HCT116 (cell line): ENCODE measurements at regions not wholly inside any gene's neighbourhood (a gene's known extent, or its start where the extent isn't known, plus 50 kb on each side); places are given as distances from the start of the nearest gene placed in this dataset.

Experiments
- ATAC-seq: fragments of 200-7000 bp; cut with Tn5 transposase; 2 replicates; pipeline ENCODE4 v1.9.1; 2020; ENCODE audit warnings: mild to moderate bottlenecking, moderate library complexity
- BruUV-seq: library from RNA; stranded (reverse); fragments of 400-500 nt; replicated peaks from 2 replicates; lab custom pipeline; 2021; lab: Mats Ljungman, UMichigan
- CTCF ChIA-PET: fragments of 300-600 bp; sonication (Branson Sonifier 250); formaldehyde crosslinking; loops from one replicate; lab custom pipeline; 2021; ENCODE audit warnings: antibody characterized with exemption; lab: Charles Lee
- POLR2A ChIA-PET: fragments of 300-600, 350-600 bp; sonication (Branson Sonifier 250); formaldehyde crosslinking; loops from one replicate; lab custom pipeline; 2021; ENCODE audit warnings: antibody characterized with exemption; lab: Charles Lee
- RAD21 ChIA-PET, 2 experiments: fragments of 300-600 bp; sonication (Branson Sonifier 250); formaldehyde crosslinking; loops; one replicate each; lab custom pipeline; 2023; ENCODE audit warnings: low total read pairs in 2 of 2; ENCODE audit not compliant: uncharacterized antibody in 2 of 2, unreplicated experiment in 2 of 2, low non-redundant PET in 1 of 2; lab: Charles Lee
- DNase-seq: peaks from one replicate; pipeline ENCODE4 v3.0.0-alpha.2; 2010; ENCODE audit warnings: low read depth, low spot score
- H2AFZ ChIP-seq: fragments of 200-600 bp; shearing (Covaris generic), sonication (generic); 2 replicates; pipeline ENCODE4 v1.6.1; 2017; ENCODE audit warnings: low read depth, mixed run types, mixed read lengths, antibody characterized with exemption, low read length; ENCODE audit not compliant: poor library complexity, severe bottlenecking
- H3K27ac ChIP-seq: 2 replicates; pipeline ENCODE4 v1.5.1; 2012; ENCODE audit warnings: low read depth, low read length
- H3K27me3 ChIP-seq: fragments of 200-600 bp; sonication (generic); 2 replicates; pipeline ENCODE4 v1.6.1; 2016; ENCODE audit warnings: mixed run types, low read length, mixed read lengths; ENCODE audit not compliant: insufficient read depth
- H3K36me3 ChIP-seq, 2 experiments: fragments of 200-500 bp in 1 of 2; fragments of 200-600 bp in 1 of 2; sonication (Bioruptor generic) in 1 of 2; sonication (generic) in 1 of 2; 2 replicates each; pipeline versions ENCODE4 v1.5.1 to v1.6.1; 2014 to 2016; ENCODE audit warnings: low read length in 2 of 2, inconsistent platforms in 1 of 2, mixed read lengths in 1 of 2, mixed run types in 1 of 2; ENCODE audit not compliant: insufficient read depth in 2 of 2, control insufficient read depth in 1 of 2
- H3K4me1 ChIP-seq, 2 experiments: fragments of 200-600 bp in 1 of 2; sonication (generic) in 1 of 2; 2 replicates each; pipeline versions ENCODE4 v1.5.1 to v1.6.1; 2012 to 2017; ENCODE audit warnings: low read length in 2 of 2, inconsistent platforms in 1 of 2, mild to moderate bottlenecking in 1 of 2, mixed read lengths in 1 of 2, mixed run types in 1 of 2, moderate library complexity in 1 of 2; ENCODE audit not compliant: insufficient read depth in 2 of 2, control insufficient read depth in 1 of 2
- H3K4me2 ChIP-seq: fragments of 200-600 bp; sonication (generic); 2 replicates; pipeline ENCODE4 v1.6.1; 2017; ENCODE audit warnings: mixed run types, low read length, mixed read lengths
- H3K4me3 ChIP-seq, 2 experiments: fragments of 200-600 bp in 1 of 2; sonication (generic) in 1 of 2; replicated peaks in 1 of 2; 2 replicates each; pipeline ENCODE4 v1.5.1; 2011 to 2016; ENCODE audit warnings: low read length in 2 of 2, control low read depth in 1 of 2, low read depth in 1 of 2, mild to moderate bottlenecking in 1 of 2, mixed read lengths in 1 of 2, mixed run types in 1 of 2
- H3K79me2 ChIP-seq: fragments of 200-600 bp; sonication (generic); 2 replicates; pipeline ENCODE4 v1.6.1; 2017; ENCODE audit warnings: mild to moderate bottlenecking, mixed run types, low read length, moderate library complexity, mixed read lengths; ENCODE audit not compliant: insufficient read depth
- H3K9ac ChIP-seq: fragments of 200-600 bp; sonication (generic); 2 replicates; pipeline ENCODE4 v1.6.1; 2016; ENCODE audit warnings: low read length, mixed read lengths
- H3K9me2 ChIP-seq: fragments of 200-600 bp; sonication (generic), shearing (Covaris generic); 2 replicates; pipeline ENCODE4 v1.6.1; 2017; ENCODE audit warnings: mixed run types, mild to moderate bottlenecking, moderate library complexity; ENCODE audit not compliant: insufficient read depth
- H3K9me3 ChIP-seq, 2 experiments: fragments of 200-500 bp in 1 of 2; fragments of 200-600 bp in 1 of 2; sonication (Bioruptor generic) in 1 of 2; sonication (generic) in 1 of 2; 2 replicates each; pipeline ENCODE4 v1.6.1; 2014 to 2017; ENCODE audit warnings: low read length in 2 of 2, mixed read lengths in 2 of 2, inconsistent platforms in 1 of 2, low read depth in 1 of 2, mild to moderate bottlenecking in 1 of 2, mixed run types in 1 of 2, moderate library complexity in 1 of 2; ENCODE audit not compliant: control insufficient read depth in 1 of 2, insufficient read depth in 1 of 2
- H4K20me1 ChIP-seq: fragments of 200-600 bp; sonication (generic), shearing (Covaris generic); 2 replicates; pipeline ENCODE4 v1.6.1; 2017; ENCODE audit warnings: mixed run types, mild to moderate bottlenecking, moderate library complexity; ENCODE audit not compliant: insufficient read depth
- CBX3 ChIP-seq: IDR thresholded peaks from 2 replicates; pipeline ENCODE4 v1.6.1; 2012; ENCODE audit warnings: low read depth
- CEBPB ChIP-seq: IDR thresholded peaks from 2 replicates; pipeline ENCODE4 v1.6.1; 2012; ENCODE audit warnings: low read depth
- EGR1 ChIP-seq: IDR thresholded peaks from 2 replicates; pipeline ENCODE4 v1.6.1; 2012; ENCODE audit warnings: low read depth
- ELF1 ChIP-seq: IDR thresholded peaks from 2 replicates; pipeline ENCODE4 v1.6.1; 2012; ENCODE audit warnings: low read depth, borderline replicate concordance
- EZH2 ChIP-seq: fragments of 200-600 bp; sonication (generic); IDR thresholded peaks from 2 replicates; pipeline ENCODE4 v1.6.1; 2017; ENCODE audit warnings: antibody characterized with exemption, mixed run types
- EZH2phosphoT487 ChIP-seq: fragments of 200-600 bp; IDR thresholded peaks from 2 replicates; pipeline ENCODE4 v1.6.1; 2018; ENCODE audit warnings: antibody characterized with exemption, borderline replicate concordance
- FOSL1 ChIP-seq: IDR thresholded peaks from 2 replicates; pipeline ENCODE4 v1.6.1; 2012; ENCODE audit warnings: low read depth
- JUND ChIP-seq: IDR thresholded peaks from 2 replicates; pipeline ENCODE4 v1.6.1; 2012
- SIN3A ChIP-seq: IDR thresholded peaks from 2 replicates; pipeline ENCODE4 v1.6.1; 2012; ENCODE audit warnings: low read depth
- SP1 ChIP-seq: IDR thresholded peaks from 2 replicates; pipeline ENCODE4 v1.6.1; 2012; ENCODE audit warnings: low read depth
- TCF7L2 ChIP-seq: IDR thresholded peaks from 2 replicates; pipeline ENCODE4 v1.7.0; 2011; ENCODE audit warnings: borderline replicate concordance, inconsistent platforms; ENCODE audit not compliant: insufficient read depth, insufficient read length; ENCODE audit errors: extremely low read depth
- ZFX ChIP-seq: fragments of 450-650 bp; IDR thresholded peaks from 2 replicates; pipeline ENCODE4 v1.6.1; 2017
- ZNF274 ChIP-seq: fragments of 200-500 bp; sonication (Bioruptor generic); IDR thresholded peaks from 2 replicates; pipeline ENCODE4 v1.6.1; 2014; ENCODE audit warnings: mild to moderate bottlenecking, low read depth, low read length, inconsistent platforms
- intact Hi-C: fragments of 100-400 bp; cut with micrococcal nuclease; formaldehyde crosslinking; loops from 2 replicates; pipeline ENCODE4 v1.10.0; 2022
- TF ChIP-seq, protein P1 (sequence below): IDR thresholded peaks from 2 replicates; pipeline ENCODE4 v1.6.1; 2012
- TF ChIP-seq, protein P2 (sequence below): IDR thresholded peaks from 2 replicates; pipeline ENCODE4 v1.6.1; 2012; ENCODE audit warnings: low read depth
- TF ChIP-seq, protein P3 (sequence below), 3 experiments: fragments of 200-600 bp in 1 of 3; sonication (generic) in 1 of 3; IDR thresholded peaks in 2 of 3; conservative IDR thresholded peaks in 1 of 3; 2 replicates each; pipeline ENCODE4 v1.5.1; 2012 to 2017; ENCODE audit warnings: low read depth in 2 of 3, low read length in 2 of 3, antibody characterized with exemption in 1 of 3, borderline replicate concordance in 1 of 3, control low read depth in 1 of 3, mild to moderate bottlenecking in 1 of 3, mixed read lengths in 1 of 3, mixed run types in 1 of 3, moderate library complexity in 1 of 3; ENCODE audit not compliant: insufficient read depth in 1 of 3

DNA sequence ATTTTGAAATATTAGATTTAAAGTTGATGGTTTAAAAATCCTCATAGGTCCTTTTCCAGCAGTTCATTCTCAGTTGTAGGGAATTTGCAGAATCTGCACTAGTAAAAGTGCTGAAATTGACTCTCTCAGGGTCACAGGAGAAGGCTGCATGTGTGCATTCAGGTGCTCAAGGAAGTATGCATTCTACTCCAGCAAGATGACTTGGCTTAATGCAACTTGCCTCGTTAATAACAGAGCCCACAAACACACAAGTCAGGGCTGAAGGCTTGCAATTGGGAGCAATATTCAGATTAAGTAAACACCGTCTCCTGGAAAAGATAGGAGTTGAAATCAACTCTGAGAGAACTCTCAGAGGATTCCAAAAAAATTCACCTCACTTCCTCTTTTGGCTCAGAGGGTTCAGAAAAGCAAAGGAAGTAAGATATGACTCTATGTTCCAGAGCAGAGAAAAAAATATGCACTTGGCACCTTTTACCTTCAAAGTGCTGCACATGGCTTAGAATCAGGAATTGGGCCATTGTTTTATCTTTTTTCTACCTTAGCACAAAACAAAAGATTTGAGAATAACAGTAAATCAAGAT is 406.3 kb upstream of the DCN start:
- no peaks in the 10 kb centered on the region for H3K4me1 ChIP-seq
- no peak overlapping the region for H3K4me2 ChIP-seq
- ChIA-PET POLR2A (no interaction called here), CTCF (no interaction called here), RAD21 (no interaction called here)
- H3K4me3 ChIP-seq, result no peak overlapping the region
- H3K79me2 ChIP-seq, result no peaks in the 10 kb centered on the region
- no peak overlapping the region for H2AFZ ChIP-seq
- ATAC-seq (no peak), DNase-seq (no peak)
- no peaks in the 10 kb centered on the region for H3K36me3 ChIP-seq
- no peak for TF ChIP-seq CEBPB
- TF ChIP-seq CBX3, result no peak
- TF ChIP-seq EGR1, result no peak
- TF ChIP-seq EZH2phosphoT487, result no peak
- no peak for TF ChIP-seq ZFX
- TF ChIP-seq, protein P1, sequence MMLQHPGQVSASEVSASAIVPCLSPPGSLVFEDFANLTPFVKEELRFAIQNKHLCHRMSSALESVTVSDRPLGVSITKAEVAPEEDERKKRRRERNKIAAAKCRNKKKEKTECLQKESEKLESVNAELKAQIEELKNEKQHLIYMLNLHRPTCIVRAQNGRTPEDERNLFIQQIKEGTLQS, result no peak
- no peak for TF ChIP-seq ELF1
- no peak for TF ChIP-seq ZNF274
- TF ChIP-seq TCF7L2, result no peak
- TF ChIP-seq EZH2, result no peak
- TF ChIP-seq SP1, result no peak
- no peak for TF ChIP-seq JUND
- no peak for TF ChIP-seq FOSL1
- TF ChIP-seq, protein P2, sequence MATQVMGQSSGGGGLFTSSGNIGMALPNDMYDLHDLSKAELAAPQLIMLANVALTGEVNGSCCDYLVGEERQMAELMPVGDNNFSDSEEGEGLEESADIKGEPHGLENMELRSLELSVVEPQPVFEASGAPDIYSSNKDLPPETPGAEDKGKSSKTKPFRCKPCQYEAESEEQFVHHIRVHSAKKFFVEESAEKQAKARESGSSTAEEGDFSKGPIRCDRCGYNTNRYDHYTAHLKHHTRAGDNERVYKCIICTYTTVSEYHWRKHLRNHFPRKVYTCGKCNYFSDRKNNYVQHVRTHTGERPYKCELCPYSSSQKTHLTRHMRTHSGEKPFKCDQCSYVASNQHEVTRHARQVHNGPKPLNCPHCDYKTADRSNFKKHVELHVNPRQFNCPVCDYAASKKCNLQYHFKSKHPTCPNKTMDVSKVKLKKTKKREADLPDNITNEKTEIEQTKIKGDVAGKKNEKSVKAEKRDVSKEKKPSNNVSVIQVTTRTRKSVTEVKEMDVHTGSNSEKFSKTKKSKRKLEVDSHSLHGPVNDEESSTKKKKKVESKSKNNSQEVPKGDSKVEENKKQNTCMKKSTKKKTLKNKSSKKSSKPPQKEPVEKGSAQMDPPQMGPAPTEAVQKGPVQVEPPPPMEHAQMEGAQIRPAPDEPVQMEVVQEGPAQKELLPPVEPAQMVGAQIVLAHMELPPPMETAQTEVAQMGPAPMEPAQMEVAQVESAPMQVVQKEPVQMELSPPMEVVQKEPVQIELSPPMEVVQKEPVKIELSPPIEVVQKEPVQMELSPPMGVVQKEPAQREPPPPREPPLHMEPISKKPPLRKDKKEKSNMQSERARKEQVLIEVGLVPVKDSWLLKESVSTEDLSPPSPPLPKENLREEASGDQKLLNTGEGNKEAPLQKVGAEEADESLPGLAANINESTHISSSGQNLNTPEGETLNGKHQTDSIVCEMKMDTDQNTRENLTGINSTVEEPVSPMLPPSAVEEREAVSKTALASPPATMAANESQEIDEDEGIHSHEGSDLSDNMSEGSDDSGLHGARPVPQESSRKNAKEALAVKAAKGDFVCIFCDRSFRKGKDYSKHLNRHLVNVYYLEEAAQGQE, result no peak
- no peak for TF ChIP-seq SIN3A
- TF ChIP-seq, protein P3, sequence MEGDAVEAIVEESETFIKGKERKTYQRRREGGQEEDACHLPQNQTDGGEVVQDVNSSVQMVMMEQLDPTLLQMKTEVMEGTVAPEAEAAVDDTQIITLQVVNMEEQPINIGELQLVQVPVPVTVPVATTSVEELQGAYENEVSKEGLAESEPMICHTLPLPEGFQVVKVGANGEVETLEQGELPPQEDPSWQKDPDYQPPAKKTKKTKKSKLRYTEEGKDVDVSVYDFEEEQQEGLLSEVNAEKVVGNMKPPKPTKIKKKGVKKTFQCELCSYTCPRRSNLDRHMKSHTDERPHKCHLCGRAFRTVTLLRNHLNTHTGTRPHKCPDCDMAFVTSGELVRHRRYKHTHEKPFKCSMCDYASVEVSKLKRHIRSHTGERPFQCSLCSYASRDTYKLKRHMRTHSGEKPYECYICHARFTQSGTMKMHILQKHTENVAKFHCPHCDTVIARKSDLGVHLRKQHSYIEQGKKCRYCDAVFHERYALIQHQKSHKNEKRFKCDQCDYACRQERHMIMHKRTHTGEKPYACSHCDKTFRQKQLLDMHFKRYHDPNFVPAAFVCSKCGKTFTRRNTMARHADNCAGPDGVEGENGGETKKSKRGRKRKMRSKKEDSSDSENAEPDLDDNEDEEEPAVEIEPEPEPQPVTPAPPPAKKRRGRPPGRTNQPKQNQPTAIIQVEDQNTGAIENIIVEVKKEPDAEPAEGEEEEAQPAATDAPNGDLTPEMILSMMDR (IDR thresholded peaks at IDR 0.05 in 2 of 3, conservative IDR thresholded peaks at IDR 0.05 in 1 of 3; ENCODE audit: borderline replicate concordance in 1 of 3, insufficient read depth in 1 of 3, low read depth in 2 of 3, low read length in 2 of 3), result no peak
- H3K9me3 ChIP-seq, result no peaks in the 10 kb centered on the region
- no TSS peak for BruUV-seq
- H3K27me3 ChIP-seq, result no peaks in the 10 kb centered on the region
- no peak overlapping the region for H3K27ac ChIP-seq
- no peaks in the 10 kb centered on the region for H4K20me1 ChIP-seq
- H3K9ac ChIP-seq, result no peak overlapping the region
- H3K9me2 ChIP-seq, result no peaks in the 10 kb centered on the region
- intact Hi-C loops, result no loop called here
